NT2/D1 (cell line): ENCODE measurements at regions not wholly inside any gene's neighbourhood (a gene's known extent, or its start where the extent isn't known, plus 50 kb on each side); places are given as distances from the start of the nearest gene placed in this dataset.

ENCODE experiments used
- YY1 ChIP-seq: IDR thresholded peaks from 2 replicates; pipeline ENCODE4 v1.6.1; 2011; ENCODE audit not compliant: insufficient read length, insufficient read depth
- ZNF274 ChIP-seq: IDR thresholded peaks from 2 replicates; pipeline ENCODE4 v1.6.1; 2011; ENCODE audit warnings: mild to moderate bottlenecking, low read depth, low read length

GRCh38 chr2:39991298-39991697, 212.2 kb upstream of the THUMPD2 start:
- TF ChIP-seq YY1: no peak
- no peak for TF ChIP-seq ZNF274
